Activated gamma-delta T cell (primary cell): ENCODE measurements at regions not wholly inside any gene's neighbourhood (a gene's known extent, or its start where the extent isn't known, plus 50 kb on each side); places are given as distances from the start of the nearest gene placed in this dataset.
"Not testable (repeated sequence)": the region's sequence is repeated elsewhere in the genome, so short reads cannot be mapped to it uniquely, and the experiment has no call there.

ENCODE experiments used
- DNase-seq: peaks from one replicate; lab custom pipeline; 2025; lab: John Stamatoyannopoulos, UW

DNA sequence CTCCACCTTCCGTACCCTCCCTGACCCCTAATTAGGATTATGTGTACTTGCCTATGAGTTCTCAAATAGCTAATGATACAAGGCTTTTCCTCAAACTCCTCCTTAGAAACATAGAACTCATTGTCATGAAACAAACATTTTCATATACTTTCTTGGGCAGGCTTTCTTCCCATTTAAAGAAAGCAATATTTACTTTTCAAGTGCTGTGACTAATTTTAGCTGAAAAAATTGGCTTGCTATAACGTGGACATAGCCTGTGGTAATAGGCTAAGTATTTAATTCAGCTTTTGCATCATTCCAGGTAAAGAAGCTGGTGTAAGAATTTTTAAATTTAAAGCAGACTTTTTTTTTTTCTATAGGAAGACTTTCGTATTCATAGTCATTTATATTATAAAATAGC, 208.7 kb downstream of the SOX2 start:
- DNase-seq, result no peak

DNA sequence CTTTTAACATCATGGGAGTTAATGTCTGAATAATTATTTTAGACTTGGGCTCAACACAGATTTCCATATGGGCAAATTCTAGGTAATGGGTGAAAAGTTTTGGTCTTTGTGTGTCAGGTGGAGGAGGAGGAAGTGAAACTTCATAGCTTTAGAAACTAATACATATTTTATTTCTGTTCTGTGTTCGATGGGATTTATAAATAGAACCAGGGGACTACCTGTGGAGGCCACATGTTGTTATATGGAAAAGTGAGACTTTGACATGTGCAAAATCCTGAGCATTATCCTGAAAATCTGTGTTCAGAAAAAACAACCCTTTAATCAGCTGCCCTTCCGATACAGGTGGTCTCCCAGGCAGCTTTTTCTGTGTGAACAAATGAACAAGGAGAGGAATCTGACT, 209.5 kb downstream of the SOX2 start:
- DNase-seq, result no peak

DNA sequence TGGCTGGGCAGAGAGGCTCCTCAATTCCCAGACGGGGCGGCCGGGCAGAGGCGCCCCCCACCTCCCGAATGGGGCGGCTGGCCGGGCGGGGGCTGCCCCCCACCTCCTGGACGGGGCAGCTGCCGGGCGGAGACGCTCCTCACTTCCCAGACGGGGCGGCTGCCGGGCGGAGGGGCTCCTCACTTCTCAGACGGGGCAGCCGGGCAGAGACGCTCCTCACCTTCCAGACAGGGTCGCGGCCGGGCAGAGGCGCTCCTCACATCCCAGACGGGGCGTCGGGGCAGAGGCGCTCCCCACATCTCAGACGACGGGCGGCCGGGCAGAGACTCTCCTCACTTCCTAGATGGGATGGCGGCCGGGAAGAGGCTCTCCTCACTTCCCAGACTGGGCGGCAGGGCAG, 214.1 kb downstream of the SOX2 start:
- not testable (repeated sequence) for DNase-seq

DNA sequence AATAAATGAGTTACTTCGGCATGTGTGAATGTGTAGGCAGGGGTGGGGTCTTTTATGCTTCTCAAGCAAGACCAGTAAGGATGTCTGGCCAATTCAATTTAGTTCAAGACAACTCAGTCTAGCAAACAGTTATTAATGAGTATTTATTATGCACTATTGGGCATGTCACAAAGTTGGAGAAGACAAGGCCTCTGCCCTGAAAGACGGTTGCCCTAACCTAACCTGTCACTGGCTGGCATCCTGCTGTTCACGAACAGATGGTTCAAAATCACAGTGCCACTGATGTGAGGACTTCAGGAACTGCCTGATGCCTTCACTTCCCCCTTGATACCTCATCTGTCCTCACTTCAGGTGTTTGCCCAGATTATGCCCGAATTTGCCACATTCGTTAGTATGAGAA, 217.8 kb downstream of the SOX2 start:
- no peak for DNase-seq

DNA sequence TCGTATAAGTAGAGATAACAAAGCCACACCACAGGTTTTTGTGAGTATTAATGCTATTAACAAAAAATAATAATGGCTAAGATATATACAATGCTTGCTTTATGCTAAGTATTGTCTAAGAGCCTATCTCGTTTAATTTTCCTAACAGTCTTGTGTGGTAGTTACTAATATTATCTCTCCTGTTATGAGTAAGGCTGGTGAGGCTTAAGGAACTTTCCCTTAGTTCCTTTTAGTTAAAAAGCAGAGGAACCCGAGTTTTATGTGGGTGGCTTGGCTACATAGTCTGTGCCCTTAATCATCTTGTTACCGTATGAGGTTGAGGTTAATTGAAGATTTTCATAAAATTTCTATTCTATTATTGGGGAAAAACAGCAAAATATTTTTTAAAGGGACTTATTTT, 218.4 kb downstream of the SOX2 start:
- no peak for DNase-seq

DNA sequence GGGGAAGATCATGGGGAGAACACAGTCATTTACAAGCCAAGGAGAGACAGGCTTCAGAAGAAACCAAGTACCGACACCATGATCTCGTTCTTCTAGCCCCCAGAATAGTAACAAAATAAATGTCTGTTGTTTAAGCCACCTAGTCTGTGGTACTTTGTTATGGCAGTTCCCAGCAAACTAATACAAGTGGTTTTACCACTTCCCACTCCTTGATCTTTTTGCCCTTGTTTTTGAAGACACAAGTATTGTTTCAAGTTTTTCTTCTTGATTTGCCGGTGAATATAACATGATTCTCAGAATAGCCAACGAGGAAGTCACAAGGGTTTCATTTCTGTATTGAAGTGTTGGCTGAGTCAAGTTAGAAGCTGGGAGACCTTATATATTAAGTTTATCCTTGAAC, 220.3 kb downstream of the SOX2 start:
- DNase-seq, result no peak

DNA sequence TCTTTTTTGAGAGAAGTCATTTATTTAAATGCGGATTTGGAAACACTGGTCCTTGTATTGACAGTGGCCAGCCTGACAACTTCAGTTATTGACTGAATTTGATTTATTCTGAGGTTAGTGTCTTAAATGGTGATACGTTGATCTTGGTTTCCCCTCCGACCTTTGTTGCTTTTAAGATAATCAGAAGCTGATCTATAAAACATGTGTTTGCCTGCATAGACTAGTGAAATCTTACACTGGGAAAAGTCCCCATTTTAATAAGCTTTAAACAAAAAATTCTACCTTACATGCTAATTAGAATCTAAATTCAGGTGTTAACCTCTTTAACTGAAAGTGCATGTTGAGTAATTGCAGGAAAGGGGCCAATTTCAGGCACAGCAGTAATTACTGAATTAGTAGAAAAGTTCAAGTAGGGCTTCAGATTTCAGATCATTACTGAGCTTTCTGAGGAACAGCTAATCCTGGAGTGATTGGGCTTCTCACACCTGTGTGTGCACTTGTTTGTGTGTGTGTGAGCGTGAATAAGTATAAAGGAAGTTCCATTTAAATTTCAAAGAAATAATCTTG, 221.4 kb downstream of the SOX2 start:
- no peak for DNase-seq

DNA sequence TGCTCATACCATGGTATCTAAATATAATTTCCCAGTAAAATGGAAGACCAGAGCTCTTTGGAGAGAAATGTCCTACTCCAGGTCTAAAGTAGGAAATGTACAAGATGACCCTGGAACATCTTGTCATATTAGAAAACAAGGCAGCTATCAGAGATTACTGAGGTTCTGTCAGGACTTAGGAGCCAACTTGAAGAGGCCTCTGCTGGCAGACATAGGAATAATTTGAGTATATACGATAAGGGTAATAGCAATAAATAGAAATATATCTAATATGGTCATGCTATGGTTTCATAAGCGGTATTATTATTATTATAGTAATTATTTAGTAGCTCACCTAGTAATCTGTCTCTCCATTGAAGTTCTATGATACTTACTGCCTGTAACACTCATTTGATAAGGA, 224.2 kb downstream of the SOX2 start:
- no peak for DNase-seq

DNA sequence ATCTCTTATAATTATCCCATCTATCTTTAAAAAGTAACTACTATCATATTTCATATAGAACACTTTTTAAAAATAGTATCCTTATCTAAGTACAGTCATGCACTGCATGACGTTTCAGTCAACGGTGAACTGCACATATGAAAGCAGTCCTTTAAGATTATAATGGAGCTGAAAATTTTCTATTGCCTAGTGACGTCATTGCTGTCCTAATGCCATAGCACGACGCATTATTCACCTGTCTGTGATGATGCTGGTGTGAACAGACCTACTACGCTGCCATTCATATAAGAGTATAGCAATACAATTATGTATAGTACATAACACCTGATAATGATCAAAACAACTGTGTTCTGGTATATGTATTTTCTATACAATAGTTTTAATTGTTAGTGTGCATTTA, 225.0 kb downstream of the SOX2 start:
- no peak for DNase-seq

DNA sequence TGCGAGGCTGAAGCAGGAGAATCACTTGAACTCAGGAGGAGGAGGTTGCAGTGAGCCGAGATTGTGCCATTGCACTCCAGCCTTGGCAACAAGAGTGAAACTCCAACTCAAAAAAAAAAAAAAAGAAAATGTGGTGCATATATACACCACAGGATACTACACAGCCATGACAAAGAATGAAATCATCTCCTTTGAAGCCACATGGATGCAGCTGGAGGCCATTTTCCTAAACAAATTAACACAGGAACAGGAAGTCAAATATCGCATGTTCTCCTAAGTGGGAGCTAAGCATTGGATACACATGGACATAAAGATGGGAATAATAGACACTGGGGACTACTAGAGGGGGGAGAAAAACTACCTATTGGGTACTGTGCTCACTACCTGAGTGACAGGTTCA, 226.9 kb downstream of the SOX2 start:
- not testable (repeated sequence) for DNase-seq

DNA sequence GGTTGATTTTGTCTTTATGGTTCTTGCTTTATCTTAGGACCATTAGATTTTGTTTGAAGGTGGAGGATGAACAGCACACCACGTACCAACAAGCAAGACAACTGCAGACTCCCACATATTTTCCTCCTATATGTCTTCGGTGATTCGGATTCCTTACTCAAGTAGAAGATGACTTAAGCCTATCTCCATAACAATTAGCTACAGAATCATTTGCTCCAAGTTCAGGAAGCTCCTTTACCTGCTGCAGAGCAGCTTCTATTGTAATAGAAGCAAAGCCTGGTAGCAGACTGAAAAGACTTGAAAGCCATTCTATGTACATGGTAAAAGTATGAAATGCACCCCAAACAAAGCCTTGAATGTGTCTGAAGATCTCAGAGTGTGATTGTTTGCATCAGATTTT, 229.0 kb downstream of the SOX2 start:
- DNase-seq, result no peak

DNA sequence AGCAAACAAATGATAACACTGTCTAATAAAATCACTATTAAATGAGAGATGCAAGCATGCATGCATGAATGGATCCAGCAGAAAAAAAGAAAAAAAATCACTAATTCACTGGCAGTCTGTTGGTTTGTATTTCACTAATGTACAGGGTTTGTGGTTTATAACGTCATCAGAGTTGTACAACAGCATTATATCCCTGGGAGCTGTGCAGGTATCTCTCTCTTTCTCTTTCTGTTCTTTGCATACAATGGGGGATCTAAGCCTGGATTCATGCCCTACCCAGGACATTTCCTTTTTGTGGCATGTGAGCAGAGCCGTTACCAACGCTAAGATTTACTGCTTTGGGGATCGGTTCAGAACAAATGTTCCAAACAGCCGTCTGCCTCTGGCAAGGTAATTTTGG, 229.5 kb downstream of the SOX2 start:
- DNase-seq, result no peak

DNA sequence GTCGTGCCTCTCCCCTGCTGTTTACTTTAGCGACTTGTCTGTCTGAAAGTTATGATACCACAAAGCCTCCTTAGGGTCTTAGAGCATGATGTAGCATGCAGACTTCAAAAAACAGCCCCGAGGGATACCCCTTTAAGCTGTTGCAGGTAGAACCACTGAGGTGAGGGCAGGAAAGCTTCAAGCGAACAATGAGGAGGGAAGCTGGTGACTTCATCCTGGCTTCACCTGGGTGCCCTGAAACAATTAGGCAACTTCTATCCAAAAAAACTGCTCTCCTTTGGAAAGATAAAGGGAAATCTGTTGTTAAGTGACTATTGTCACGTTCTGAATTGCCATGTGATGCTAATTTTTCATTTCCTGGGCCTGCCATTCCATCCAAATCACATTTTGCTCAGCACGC, 231.6 kb downstream of the SOX2 start:
- no peak for DNase-seq

DNA sequence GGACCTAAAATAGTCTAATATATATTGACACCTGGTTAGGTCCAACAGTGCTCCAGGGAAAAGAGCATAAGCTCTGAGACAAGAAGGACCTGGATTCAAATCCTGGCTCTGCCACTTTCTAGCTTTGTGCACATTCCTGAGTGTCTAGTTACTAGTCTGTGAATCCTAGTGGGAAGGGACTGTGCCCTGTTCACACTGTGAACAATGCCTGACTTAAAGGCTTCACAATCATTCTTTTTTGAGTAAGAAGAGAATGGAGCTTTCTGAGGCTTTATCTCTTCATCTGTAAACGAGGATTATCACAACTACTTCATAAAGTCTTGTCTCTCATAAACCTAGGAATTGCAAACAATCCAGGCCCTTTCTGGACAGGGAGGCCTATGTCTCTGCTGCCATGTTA, 235.9 kb downstream of the SOX2 start:
- no peak for DNase-seq

DNA sequence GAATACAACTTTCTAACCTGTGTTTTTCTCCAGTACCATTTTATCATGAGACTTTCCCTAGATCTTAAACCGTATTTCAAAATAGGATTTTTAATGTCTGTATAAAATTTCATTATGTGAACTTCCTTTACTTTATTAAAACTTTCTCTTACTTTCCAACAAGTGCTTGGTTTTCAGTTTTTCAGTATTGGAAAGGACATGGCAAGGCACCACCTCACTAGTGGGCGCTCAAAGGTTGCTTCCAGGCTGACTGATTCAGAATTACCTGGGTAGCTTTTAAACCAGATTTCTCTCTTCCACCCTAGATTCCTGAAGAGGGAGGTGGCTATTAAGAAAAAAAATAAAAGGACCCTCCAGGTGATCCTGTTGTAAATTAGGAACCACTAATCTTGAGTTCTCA, 236.6 kb downstream of the SOX2 start:
- DNase-seq, result no peak

DNA sequence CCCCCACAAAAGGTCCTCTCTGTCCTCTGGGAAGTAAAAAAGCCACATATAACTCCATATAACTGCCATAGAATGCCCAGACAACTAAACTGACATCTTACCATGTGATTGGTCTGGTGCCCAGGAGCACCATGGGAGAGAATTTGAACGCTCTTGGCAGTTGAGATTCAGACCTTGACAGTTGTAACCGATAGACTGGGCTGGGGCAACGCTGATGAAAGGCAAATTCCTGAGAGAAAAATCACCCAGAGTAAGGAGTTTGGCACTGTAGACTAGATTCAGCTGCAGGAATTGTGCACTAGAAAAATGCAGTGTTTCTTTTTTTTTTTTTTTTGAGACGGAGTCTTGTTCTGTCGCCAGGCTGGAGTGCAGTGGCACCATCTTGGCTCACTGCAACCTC, 240.5 kb downstream of the SOX2 start:
- DNase-seq, result no peak

DNA sequence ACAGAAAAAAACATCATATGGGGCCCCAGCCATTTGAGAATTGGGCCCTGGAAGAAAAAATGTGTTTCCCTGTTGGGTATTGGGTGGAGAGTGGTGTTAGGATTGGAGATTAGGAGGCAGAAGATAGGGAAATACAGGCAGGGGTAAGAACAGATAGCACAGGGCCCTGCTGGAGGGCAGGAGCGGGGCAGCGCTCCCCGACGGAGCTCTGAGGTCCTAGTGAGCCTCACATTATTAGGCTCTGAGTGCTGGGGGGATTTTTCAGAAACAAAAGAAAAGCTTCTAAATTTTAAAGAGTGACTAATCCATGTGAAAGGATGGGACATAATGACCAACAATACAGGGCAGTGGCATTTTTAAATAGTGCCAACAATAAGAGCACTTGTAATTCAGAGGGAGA, 241.2 kb downstream of the SOX2 start:
- DNase-seq, result no peak

DNA sequence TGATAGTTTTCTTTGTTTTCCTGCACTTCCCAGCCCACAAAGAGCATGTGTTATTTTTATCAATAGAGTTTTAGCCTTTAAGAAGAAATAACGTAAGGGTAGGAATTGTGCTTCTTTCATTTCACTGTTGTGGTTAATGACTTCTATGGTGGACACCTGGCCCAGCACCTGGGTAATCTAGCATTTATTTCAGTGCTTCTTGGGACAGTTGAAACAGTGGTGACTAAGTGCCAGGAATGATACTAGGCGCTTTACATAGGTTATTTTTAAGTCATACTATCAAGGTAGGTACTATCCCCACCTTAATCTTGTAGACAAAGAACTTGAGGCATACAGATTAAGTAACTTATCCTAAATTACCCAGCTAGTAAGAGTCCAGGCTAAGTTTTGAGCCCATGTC, 243.8 kb downstream of the SOX2 start:
- no peak for DNase-seq

DNA sequence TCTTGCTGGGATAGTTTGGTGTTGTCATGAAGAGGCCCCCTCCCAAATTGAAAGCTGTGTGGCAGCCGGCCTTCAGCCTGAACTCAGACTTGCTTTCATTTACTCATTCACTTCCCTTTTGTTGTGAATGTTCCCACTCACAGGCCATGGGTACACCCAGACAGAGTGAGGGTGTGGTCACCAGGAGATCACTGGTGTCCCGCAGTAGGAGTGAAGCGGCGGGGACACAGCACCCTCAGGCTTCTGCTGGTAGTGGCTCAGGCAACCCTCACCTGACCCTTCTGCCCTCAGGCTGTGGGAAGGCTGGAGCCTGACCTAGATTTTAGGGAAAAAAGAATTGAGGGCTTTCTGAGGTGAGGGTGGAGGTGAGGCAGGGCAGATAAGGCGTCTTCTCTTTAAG, 244.4 kb downstream of the SOX2 start:
- no peak for DNase-seq

DNA sequence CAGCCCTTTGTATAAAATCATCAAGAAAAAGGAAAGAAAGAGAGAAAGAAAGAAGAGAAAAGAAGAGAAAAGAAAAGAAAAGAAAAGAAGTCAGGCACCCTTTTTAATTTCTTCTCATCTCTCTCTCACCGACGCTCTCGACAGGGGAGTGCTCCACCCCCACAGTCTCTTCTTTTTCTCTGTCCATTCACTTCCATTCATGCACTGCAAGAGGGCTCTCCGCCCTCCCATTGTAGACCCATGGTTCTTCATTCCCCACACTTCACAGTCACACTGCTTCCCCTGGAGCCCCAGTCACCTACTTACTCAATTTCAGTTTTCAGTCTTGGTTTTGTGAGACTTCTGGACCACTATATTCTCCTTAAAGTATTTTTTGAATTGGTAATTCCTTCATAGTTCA, 254.7 kb downstream of the SOX2 start:
- DNase-seq, result no peak

DNA sequence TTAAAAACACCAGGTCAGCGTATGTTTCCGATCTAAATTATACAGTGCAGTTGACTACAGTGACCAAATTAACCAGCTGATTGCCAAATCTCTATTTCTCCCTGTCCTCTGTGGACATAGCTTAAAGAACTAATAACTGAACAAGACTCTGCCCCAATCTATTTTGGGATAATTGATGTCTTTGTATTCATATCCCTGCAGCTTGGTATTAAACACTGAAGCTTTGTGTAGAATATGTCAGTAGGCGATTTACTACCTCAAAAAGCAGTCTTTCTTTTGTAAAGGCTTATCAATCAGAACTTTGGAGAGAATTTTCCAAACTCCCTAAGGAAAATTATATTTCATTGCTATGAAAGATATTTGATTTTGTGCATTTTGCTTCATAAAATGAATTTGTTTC, 258.2 kb downstream of the SOX2 start:
- DNase-seq, result no peak

DNA sequence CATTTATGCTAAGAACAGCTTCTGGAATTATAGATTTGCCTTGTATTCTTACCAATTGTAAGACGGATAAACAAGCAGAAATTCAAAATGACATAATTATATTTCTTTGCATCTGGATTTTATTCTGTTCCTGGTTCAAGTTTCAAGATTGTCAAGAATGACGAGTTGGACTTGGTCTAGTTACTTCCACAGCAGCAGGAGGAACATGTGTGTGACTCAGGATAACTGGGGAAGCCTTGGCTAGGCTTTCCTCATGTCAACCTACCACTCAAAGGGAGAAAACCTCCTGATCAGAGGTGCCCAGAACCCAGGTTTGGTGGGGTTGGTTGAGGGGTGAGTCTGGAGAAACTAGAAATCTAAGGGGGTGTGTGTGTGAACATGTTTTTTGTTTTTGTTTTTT, 259.7 kb downstream of the SOX2 start:
- DNase-seq, result no peak

DNA sequence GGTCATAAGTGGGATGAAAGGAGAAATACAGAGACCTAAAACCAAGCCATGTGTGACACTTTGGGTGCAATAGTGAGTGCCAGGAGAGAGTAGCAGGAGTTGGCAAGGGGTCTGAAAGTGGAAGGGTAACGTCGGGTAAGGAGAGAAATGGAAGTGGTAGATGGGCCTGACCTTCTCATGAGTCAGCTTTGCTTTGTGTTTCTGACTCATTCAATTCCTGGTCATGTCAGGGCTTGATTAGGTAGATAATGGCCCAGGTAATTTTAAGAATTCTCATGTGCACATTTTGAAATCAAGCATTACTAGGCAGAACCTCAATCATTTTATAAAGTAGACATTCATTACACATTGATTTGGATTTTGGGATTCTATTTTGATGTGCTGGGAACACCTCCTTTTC, 262.5 kb downstream of the SOX2 start:
- no peak for DNase-seq

DNA sequence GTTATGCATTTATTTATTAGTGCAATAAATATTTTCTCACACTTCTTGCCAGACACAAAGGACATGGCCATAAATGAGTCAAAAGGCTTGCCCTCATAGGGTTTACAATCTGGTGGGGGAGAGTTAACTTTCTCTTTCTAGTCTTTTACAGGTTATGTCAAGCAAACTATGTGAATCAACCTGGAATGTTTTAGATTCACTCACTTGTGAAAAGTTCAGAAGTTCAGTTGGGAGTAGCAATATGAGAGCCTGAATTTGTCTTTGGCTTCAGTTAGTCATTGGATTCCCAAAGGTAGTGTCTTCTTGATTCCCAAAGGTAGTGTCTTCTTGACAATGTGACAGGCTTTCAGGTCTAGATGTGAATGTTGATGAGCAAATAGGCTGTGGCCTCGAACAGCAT, 264.8 kb downstream of the SOX2 start:
- no peak for DNase-seq

DNA sequence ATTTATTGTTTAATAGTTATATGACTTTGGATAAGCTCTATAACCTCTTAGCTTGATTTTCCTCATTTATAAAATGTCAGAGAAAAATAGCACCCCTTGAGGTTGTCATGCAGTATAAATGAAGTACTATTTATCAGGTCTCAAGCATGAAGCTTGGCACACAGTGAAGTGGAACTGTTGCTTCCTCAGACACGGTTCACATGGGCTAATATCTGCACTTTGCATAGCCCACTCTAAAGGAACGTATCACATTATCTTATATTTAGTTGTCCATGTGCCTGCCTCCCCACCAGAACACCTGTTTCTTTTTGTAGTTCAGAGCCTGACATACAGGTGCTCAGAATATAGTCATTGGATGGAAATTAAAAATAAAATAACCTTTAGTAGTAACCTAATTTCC, 273.7 kb downstream of the SOX2 start:
- no peak for DNase-seq
